SH-SY5Y (cell line): ENCODE measurements at regions not wholly inside any gene's neighbourhood (a gene's known extent, or its start where the extent isn't known, plus 50 kb on each side); places are given as distances from the start of the nearest gene placed in this dataset.

Source experiments
- GATA2 ChIP-seq: IDR thresholded peaks from 2 replicates; pipeline ENCODE4 v1.6.1; 2011; ENCODE audit warnings: mild to moderate bottlenecking, low read depth, low read length
- GATA3 ChIP-seq: IDR thresholded peaks from 2 replicates; pipeline ENCODE4 v1.6.1; 2011; ENCODE audit warnings: low read depth, mild to moderate bottlenecking, low read length, moderate library complexity

GRCh38 chr4:182082910-182083309 is 160.3 kb upstream of the TENM3 start:
- TF ChIP-seq GATA2 (no peak), GATA3 (no peak)
